Testis (tissue), 2 donors: ENCODE measurements at regions not wholly inside any gene's neighbourhood (a gene's known extent, or its start where the extent isn't known, plus 50 kb on each side); places are given as distances from the start of the nearest gene placed in this dataset.

Experiments used
- DNase-seq: peaks from one replicate; pipeline ENCODE4 v3.0.0-alpha.2; 2019
- H3K27ac ChIP-seq, 2 donors: fragments of 200-600 bp; sonication (generic); one replicate each; pipeline ENCODE4 v1.5.1; 2019
- H3K27me3 ChIP-seq: fragments of 200-600 bp; sonication (generic); one replicate; pipeline ENCODE4 v1.5.1; 2019
- H3K36me3 ChIP-seq: fragments of 200-600 bp; sonication (generic); one replicate; pipeline ENCODE4 v1.5.1; 2017; ENCODE audit warnings: low read depth; ENCODE audit errors: missing control alignments
- H3K4me1 ChIP-seq: fragments of 200-600 bp; sonication (generic); one replicate; pipeline ENCODE4 v1.5.1; 2019
- H3K4me3 ChIP-seq, 2 donors: fragments of 200-600 bp; sonication (generic); one replicate each; pipeline ENCODE4 v1.5.1; 2017 to 2019
- H3K9me3 ChIP-seq: fragments of 200-600 bp; sonication (generic); one replicate; pipeline ENCODE4 v1.5.1; 2017
- POLR2A ChIP-seq: fragments of 450-650 bp; IDR thresholded peaks from one replicate; pipeline ENCODE4 v1.6.1; 2017; ENCODE audit warnings: antibody characterized with exemption, mild to moderate bottlenecking, moderate library complexity
- WGBS, 2 donors: methylation state at CpG; one replicate each; pipeline ENCODE4 v1.1.5; 2018; 5-methylcytosine and 5-hydroxymethylcytosine counted together
- intact Hi-C: fragments of 100-400 bp; cut with DNase I; formaldehyde crosslinking; loops from one replicate; pipeline ENCODE4 v1.15.1; 2023; ENCODE audit warnings: low total_unique reads
- TF ChIP-seq, protein P1 (sequence below), 3 experiments: fragments of 450-650 bp in 2 of 3; fragments of 200-600 bp in 1 of 3; sonication (generic) in 1 of 3; IDR thresholded peaks; one replicate each; pipeline ENCODE4 v1.5.1; 2016 to 2019; ENCODE audit warnings: antibody characterized with exemption in 3 of 3, mild to moderate bottlenecking in 2 of 3, moderate library complexity in 1 of 3

DNA sequence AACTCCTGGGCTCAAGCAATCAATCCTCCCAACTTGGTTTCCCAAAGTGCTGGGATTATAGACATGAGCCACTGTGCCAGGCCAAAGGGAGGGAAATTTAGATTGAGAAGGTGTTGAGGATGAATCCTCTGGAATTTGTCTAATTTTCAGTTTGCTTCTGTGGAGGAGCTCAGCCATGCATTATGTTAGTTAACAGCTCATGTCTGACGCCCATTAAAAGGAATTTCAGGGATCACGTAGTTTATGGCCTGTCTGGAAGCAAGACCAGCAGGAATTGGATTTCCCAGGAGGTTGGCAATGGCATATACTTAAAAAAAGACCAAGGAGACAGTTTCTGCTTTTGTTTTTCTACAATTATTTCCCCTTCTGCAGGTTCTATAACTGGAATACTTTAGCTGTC, 165.7 kb downstream of the OTUD1 start:
- no peak overlapping the region for H3K27ac ChIP-seq
- no peaks in the 10 kb centered on the region for H3K36me3 ChIP-seq
- 41 to 76% methylated on average over 2 of the region's 2 CpGs for WGBS, 2 donors
- TF ChIP-seq POLR2A = no peak
- TF ChIP-seq, protein P1, sequence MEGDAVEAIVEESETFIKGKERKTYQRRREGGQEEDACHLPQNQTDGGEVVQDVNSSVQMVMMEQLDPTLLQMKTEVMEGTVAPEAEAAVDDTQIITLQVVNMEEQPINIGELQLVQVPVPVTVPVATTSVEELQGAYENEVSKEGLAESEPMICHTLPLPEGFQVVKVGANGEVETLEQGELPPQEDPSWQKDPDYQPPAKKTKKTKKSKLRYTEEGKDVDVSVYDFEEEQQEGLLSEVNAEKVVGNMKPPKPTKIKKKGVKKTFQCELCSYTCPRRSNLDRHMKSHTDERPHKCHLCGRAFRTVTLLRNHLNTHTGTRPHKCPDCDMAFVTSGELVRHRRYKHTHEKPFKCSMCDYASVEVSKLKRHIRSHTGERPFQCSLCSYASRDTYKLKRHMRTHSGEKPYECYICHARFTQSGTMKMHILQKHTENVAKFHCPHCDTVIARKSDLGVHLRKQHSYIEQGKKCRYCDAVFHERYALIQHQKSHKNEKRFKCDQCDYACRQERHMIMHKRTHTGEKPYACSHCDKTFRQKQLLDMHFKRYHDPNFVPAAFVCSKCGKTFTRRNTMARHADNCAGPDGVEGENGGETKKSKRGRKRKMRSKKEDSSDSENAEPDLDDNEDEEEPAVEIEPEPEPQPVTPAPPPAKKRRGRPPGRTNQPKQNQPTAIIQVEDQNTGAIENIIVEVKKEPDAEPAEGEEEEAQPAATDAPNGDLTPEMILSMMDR (IDR thresholded peaks at IDR 0.05) = no peak
- no peaks in the 10 kb centered on the region for H3K4me1 ChIP-seq
- H3K4me3 ChIP-seq = no peak overlapping the region
- intact Hi-C loops = no loop called here
- no peak for DNase-seq
- no peaks in the 10 kb centered on the region for H3K9me3 ChIP-seq
- no peaks in the 10 kb centered on the region for H3K27me3 ChIP-seq

DNA sequence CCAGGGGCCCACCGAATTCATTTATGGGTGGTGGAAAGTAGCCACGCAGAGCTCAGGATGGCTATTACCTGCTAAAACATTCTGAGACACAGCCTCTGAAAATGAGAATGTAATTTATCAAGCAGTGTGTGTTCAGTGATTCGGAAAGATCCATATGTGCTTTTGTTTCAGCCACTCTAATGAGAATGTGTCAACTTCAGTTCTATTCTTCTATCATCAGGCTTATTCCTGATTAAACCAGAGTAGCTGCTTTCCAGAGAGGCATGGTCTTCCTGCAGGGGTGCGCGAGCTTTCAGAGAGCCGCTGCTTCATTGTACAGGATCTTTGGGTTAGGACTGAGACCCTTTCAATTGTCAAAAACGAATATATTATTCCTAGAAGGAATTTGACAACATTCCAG, 167.6 kb downstream of the OTUD1 start:
- Histone ChIP-seq H3K9me3 (no peaks in the 10 kb centered on the region), H3K4me3 (no peak overlapping the region), H3K27ac (no peak overlapping the region), H3K27me3 (no peaks in the 10 kb centered on the region), H3K36me3 (no peaks in the 10 kb centered on the region), H3K4me1 (no peaks in the 10 kb centered on the region)
- TF ChIP-seq, protein P1 (IDR thresholded peaks at IDR 0.05) = no peak
- no peak for TF ChIP-seq POLR2A
- intact Hi-C loops = no loop called here
- no peak for DNase-seq
- 82 to 85% methylated on average over 7 of the region's 7 CpGs for WGBS, 2 donors

DNA sequence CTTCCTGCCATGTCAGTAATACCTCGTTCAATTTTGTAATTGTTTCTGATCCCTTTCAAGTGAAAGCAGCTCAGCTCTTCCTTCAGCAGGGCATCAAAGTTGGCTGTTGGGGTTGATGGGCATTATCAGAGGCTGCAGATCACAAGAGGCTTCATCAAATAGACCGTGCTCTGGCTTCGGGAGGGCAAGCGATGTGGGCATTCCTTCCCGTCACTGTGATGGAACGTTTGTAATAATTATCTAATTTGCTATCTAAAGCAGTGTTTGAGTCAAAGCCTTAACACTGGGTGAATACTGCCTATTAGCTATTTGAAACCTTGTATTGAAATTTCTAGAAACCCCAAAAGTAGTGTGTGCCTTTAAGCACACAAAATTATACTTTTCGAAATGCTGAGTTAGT, 170.1 kb downstream of the OTUD1 start:
- Histone ChIP-seq H3K4me3 (no peak overlapping the region), H3K27ac (no peak overlapping the region), H3K4me1 (no peaks in the 10 kb centered on the region), H3K36me3 (no peaks in the 10 kb centered on the region), H3K27me3 (no peaks in the 10 kb centered on the region), H3K9me3 (no peaks in the 10 kb centered on the region)
- no peak for DNase-seq
- TF ChIP-seq, protein P1 (IDR thresholded peaks at IDR 0.05) = no peak
- no peak for TF ChIP-seq POLR2A
- WGBS, 2 donors = 70 to 73% methylated on average over 7 of the region's 7 CpGs
- intact Hi-C loops = no loop called here

DNA sequence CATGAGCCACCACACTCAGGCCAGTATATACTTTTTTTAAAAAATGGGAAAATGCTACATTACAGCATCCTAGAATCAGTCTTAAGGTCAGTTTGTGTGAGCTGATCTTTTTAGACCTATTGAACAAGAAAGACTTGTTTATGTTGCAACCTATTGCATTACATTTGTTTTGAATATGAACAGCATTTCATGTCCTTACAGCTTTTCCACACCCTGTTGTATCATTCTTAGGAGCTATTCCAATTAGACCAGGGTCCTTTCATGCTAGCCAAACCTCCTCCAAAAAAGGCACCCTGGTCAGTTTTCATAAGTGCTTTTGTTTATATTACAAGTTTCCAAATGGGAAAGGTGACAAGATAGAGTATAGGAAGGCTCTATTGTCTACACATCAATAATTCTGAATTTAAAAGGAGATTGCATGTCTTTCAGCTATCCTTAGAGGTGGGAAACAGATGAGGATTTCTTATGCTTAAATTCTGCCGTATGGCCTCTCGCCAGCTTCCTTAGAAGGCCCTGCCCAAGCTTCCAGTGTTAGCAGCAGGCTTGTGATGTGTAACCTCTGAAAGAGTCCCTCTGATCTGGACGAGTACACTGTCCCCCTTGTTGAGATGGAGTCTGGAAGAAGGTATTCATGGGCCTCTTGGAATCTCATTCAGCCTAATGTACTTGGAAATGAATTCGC, 171.9 kb downstream of the OTUD1 start:
- H3K27me3 ChIP-seq = no peaks in the 10 kb centered on the region
- no peaks in the 10 kb centered on the region for H3K9me3 ChIP-seq
- intact Hi-C loops = no loop called here
- no peaks in the 10 kb centered on the region for H3K36me3 ChIP-seq
- no peaks in the 10 kb centered on the region for H3K4me1 ChIP-seq
- no peak for TF ChIP-seq POLR2A
- TF ChIP-seq, protein P1 (IDR thresholded peaks at IDR 0.05) = no peak
- no peak overlapping the region for H3K27ac ChIP-seq
- DNase-seq = no peak
- H3K4me3 ChIP-seq = no peak overlapping the region
- 74 to 77% methylated on average over 4 of the region's 4 CpGs for WGBS, 2 donors
